ENCODE measurements at regions not wholly inside any gene's neighbourhood (a gene's known extent, or its start where the extent isn't known, plus 50 kb on each side); places are given as distances from the start of the nearest gene placed in this dataset.

GRCh38 chr5:61263561-61264272 is 68.3 kb upstream of the ZSWIM6 start (continued):
- TF ChIP-seq ZNF691 (CRISPR knock-in tag; IDR thresholded peaks at IDR 0.05; ENCODE audit: borderline replicate concordance, low read depth) (no peak), FOXO4 (CRISPR knock-in tag; conservative IDR thresholded peaks at IDR 0.05) (no peak), ZNF34 (CRISPR knock-in tag; IDR thresholded peaks at IDR 0.05; ENCODE audit: borderline replicate concordance) (no peak), ZBTB37 (CRISPR knock-in tag; IDR thresholded peaks at IDR 0.05) (no peak), NRL (CRISPR knock-in tag; IDR thresholded peaks at IDR 0.05; ENCODE audit: borderline replicate concordance) (no peak)
- TF ChIP-seq, protein P1, sequence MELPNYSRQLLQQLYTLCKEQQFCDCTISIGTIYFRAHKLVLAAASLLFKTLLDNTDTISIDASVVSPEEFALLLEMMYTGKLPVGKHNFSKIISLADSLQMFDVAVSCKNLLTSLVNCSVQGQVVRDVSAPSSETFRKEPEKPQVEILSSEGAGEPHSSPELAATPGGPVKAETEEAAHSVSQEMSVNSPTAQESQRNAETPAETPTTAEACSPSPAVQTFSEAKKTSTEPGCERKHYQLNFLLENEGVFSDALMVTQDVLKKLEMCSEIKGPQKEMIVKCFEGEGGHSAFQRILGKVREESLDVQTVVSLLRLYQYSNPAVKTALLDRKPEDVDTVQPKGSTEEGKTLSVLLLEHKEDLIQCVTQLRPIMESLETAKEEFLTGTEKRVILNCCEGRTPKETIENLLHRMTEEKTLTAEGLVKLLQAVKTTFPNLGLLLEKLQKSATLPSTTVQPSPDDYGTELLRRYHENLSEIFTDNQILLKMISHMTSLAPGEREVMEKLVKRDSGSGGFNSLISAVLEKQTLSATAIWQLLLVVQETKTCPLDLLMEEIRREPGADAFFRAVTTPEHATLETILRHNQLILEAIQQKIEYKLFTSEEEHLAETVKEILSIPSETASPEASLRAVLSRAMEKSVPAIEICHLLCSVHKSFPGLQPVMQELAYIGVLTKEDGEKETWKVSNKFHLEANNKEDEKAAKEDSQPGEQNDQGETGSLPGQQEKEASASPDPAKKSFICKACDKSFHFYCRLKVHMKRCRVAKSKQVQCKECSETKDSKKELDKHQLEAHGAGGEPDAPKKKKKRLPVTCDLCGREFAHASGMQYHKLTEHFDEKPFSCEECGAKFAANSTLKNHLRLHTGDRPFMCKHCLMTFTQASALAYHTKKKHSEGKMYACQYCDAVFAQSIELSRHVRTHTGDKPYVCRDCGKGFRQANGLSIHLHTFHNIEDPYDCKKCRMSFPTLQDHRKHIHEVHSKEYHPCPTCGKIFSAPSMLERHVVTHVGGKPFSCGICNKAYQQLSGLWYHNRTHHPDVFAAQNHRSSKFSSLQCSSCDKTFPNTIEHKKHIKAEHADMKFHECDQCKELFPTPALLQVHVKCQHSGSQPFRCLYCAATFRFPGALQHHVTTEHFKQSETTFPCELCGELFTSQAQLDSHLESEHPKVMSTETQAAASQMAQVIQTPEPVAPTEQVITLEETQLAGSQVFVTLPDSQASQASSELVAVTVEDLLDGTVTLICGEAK (IDR thresholded peaks at IDR 0.05) = no peak
- TF ChIP-seq, protein P1 (CRISPR knock-in tag; IDR thresholded peaks at IDR 0.05) = no peak
- TF ChIP-seq, protein P2, sequence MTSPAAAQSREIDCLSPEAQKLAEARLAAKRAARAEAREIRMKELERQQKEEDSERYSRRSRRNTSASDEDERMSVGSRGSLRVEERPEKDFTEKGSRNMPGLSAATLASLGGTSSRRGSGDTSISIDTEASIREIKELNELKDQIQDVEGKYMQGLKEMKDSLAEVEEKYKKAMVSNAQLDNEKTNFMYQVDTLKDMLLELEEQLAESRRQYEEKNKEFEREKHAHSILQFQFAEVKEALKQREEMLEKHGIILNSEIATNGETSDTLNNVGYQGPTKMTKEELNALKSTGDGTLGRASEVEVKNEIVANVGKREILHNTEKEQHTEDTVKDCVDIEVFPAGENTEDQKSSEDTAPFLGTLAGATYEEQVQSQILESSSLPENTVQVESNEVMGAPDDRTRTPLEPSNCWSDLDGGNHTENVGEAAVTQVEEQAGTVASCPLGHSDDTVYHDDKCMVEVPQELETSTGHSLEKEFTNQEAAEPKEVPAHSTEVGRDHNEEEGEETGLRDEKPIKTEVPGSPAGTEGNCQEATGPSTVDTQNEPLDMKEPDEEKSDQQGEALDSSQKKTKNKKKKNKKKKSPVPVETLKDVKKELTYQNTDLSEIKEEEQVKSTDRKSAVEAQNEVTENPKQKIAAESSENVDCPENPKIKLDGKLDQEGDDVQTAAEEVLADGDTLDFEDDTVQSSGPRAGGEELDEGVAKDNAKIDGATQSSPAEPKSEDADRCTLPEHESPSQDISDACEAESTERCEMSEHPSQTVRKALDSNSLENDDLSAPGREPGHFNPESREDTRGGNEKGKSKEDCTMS (CRISPR knock-in tag; conservative IDR thresholded peaks at IDR 0.05) = no peak
